Upper lobe of right lung (tissue), 1 donor: ENCODE measurements at regions not wholly inside any gene's neighbourhood (a gene's known extent, or its start where the extent isn't known, plus 50 kb on each side); places are given as distances from the start of the nearest gene placed in this dataset.

ENCODE experiments used
- ATAC-seq: fragments of 200-7000 bp; cut with Tn5 transposase; one replicate; pipeline ENCODE4 v1.9.1; 2020; ENCODE audit warnings: mild to moderate bottlenecking, moderate library complexity
- DNase-seq: peaks from one replicate; pipeline ENCODE4 v3.0.0-alpha.2; 2020
- H3K27ac ChIP-seq: fragments of 200-600 bp; one replicate; pipeline ENCODE4 v1.8.0; 2022
- H3K27me3 ChIP-seq: fragments of 200-600 bp; one replicate; pipeline ENCODE4 v1.8.0; 2022; ENCODE audit warnings: mild to moderate bottlenecking
- H3K36me3 ChIP-seq: fragments of 200-600 bp; one replicate; pipeline ENCODE4 v1.8.0; 2022
- H3K4me1 ChIP-seq: fragments of 200-600 bp; one replicate; pipeline ENCODE4 v1.8.0; 2022
- H3K4me3 ChIP-seq: fragments of 200-600 bp; one replicate; pipeline ENCODE4 v1.8.0; 2022; ENCODE audit warnings: mild to moderate bottlenecking
- H3K9me3 ChIP-seq: fragments of 200-600 bp; one replicate; pipeline ENCODE4 v1.8.0; 2022
- CTCF ChIP-seq: fragments of 200-600 bp; IDR thresholded peaks from one replicate; pipeline ENCODE4 v1.8.0; 2022; ENCODE audit warnings: antibody characterized with exemption
- intact Hi-C: fragments of 100-400 bp; cut with DNase I; formaldehyde crosslinking; loops from one replicate; pipeline ENCODE4 v1.11.0; 2022
- donor health status: DM: no; HTN: yes; CAD: no; lungs with severe emphysema.

GRCh38 chr20:48186915-48187314, 401.6 kb upstream of the SULF2 start:
- TF ChIP-seq CTCF = no peak
- Histone ChIP-seq H3K9me3 (no peaks in the 10 kb centered on the region), H3K27me3 (no peaks in the 10 kb centered on the region), H3K27ac (no peak overlapping the region), H3K4me3 (no peak overlapping the region), H3K4me1 (no peaks in the 10 kb centered on the region), H3K36me3 (no peaks in the 10 kb centered on the region)
- no peak for DNase-seq
- ATAC-seq = peak; percentile 36
- intact Hi-C loops = no loop called here

GRCh38 chr20:48186447-48186846, 401.2 kb upstream of the SULF2 start:
- intact Hi-C loops = no loop called here
- TF ChIP-seq CTCF = no peak

DNA sequence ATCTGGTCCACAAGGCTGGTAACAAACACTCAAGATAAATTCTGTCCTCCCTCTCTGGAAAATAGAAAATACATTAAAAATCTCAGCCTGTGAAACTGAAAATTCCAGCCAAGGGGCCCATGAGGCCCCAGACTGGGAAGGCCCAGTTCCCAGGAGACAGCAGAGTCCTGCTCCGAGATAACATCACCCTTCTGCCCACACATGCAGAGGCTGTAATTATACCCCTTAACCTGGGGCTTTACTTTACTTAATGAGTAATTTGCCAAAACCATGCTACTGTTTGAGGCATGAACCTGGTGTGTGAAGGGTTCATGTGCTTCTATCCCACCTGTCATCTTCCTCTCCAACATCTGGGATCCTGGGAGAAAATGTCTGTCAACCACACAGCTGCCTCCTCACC, 398.9 kb upstream of the SULF2 start:
- no peak overlapping the region for H3K4me3 ChIP-seq
- no peaks in the 10 kb centered on the region for H3K4me1 ChIP-seq
- ATAC-seq = no peak
- no peak overlapping the region for H3K27ac ChIP-seq
- H3K9me3 ChIP-seq = no peaks in the 10 kb centered on the region
- no peaks in the 10 kb centered on the region for H3K27me3 ChIP-seq
- no peak for DNase-seq
- intact Hi-C loops = no loop called here
- no peak for TF ChIP-seq CTCF
- H3K36me3 ChIP-seq = no peaks in the 10 kb centered on the region

More at GRCh38 chr20:48186447-48186846, 401.2 kb upstream of the SULF2 start:
- H3K4me1 ChIP-seq = no peaks in the 10 kb centered on the region
- no peaks in the 10 kb centered on the region for H3K9me3 ChIP-seq
- no peak overlapping the region for H3K4me3 ChIP-seq
- ATAC-seq (no peak), DNase-seq (no peak)
- H3K27ac ChIP-seq = no peak overlapping the region
- H3K36me3 ChIP-seq = no peaks in the 10 kb centered on the region
- no peaks in the 10 kb centered on the region for H3K27me3 ChIP-seq

DNA sequence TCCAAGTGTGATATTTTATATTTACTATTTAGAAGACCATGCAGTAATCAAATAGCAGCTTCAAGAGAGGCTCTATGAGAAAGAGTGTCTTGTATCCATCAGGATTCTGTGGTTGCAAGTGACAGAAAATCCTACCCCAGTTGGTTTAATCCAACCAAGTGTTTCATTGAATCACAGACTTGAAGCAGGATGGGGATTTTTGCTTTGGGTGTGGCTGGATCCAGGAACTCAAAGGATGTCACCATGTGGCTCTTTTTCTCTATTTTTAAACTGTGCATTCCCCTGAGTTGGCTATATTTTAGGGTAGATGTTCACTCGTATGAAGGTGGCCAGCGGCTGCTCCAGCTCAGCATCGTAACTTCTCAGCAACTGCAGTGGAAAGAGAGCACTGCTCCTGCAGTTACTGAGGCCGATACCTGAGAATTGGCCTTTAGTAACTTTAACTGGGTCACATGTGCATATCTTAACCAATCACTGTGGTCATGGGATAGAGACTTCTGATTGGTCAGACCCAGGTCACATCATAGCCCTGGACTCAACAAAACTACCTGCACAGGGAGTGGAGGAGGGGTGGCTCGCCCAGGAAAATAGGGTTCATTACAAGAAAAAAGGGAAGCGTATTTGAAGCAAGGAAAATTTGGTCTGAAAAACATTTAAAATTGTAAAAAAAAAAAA, 396.1 kb upstream of the SULF2 start:
- H3K27ac ChIP-seq = no peak overlapping the region
- H3K9me3 ChIP-seq = no peaks in the 10 kb centered on the region
- no peaks in the 10 kb centered on the region for H3K27me3 ChIP-seq
- DNase-seq (no peak), ATAC-seq (no peak)
- H3K4me1 ChIP-seq = no peaks in the 10 kb centered on the region
- no peak for TF ChIP-seq CTCF
- no peak overlapping the region for H3K4me3 ChIP-seq
- H3K36me3 ChIP-seq = no peaks in the 10 kb centered on the region
- intact Hi-C loops = no loop called here

- ATAC-seq (no peak), DNase-seq (no peak)
- no peaks in the 10 kb centered on the region for H3K4me1 ChIP-seq
- no peaks in the 10 kb centered on the region for H3K9me3 ChIP-seq
- no peak for TF ChIP-seq CTCF
- H3K4me3 ChIP-seq = no peak overlapping the region
- intact Hi-C loops = no loop called here
- H3K27ac ChIP-seq = no peak overlapping the region
- no peaks in the 10 kb centered on the region for H3K27me3 ChIP-seq
- H3K36me3 ChIP-seq = no peaks in the 10 kb centered on the region
These were observed 395.3 kb upstream of the SULF2 start for GRCh38 chr20:48180618-48181017.

GRCh38 chr20:48180024-48180423, 394.7 kb upstream of the SULF2 start:
- no peak overlapping the region for H3K4me3 ChIP-seq
- no peaks in the 10 kb centered on the region for H3K27me3 ChIP-seq
- H3K4me1 ChIP-seq = no peaks in the 10 kb centered on the region
- H3K36me3 ChIP-seq = no peaks in the 10 kb centered on the region
- no peak for TF ChIP-seq CTCF
- ATAC-seq (no peak), DNase-seq (no peak)
- intact Hi-C loops = no loop called here
- no peak overlapping the region for H3K27ac ChIP-seq
- no peaks in the 10 kb centered on the region for H3K9me3 ChIP-seq
